ENCODE measurements at regions not wholly inside any gene's neighbourhood (a gene's known extent, or its start where the extent isn't known, plus 50 kb on each side); places are given as distances from the start of the nearest gene placed in this dataset.

GRCh38 chr1:37102656-37103382 lies 68.5 kb upstream of the GRIK3 start:
- no peaks in the 10 kb centered on the region for H3K9me3 Mint-ChIP-seq (ENCODE audit: low read depth, unreplicated experiment)
- TF ChIP-seq CTCF (IDR thresholded peaks at IDR 0.05; ENCODE audit: unreplicated experiment) = no peak
- no peak for DNase-seq
- H3K4me1 Mint-ChIP-seq (ENCODE audit: low read depth, unreplicated experiment) = no peaks in the 10 kb centered on the region
- CTCF ChIA-PET = no interaction called here
- H3K27me3 Mint-ChIP-seq (ENCODE audit: unreplicated experiment) = peaks cover 17% of the 10 kb centered on the region
- H3K27ac Mint-ChIP-seq (ENCODE audit: unreplicated experiment) = no peak overlapping the region
- H3K4me3 Mint-ChIP-seq (ENCODE audit: low read depth, unreplicated experiment) = no peak overlapping the region
- no peaks in the 10 kb centered on the region for H3K36me3 Mint-ChIP-seq (ENCODE audit: insufficient read depth, unreplicated experiment)
- intact Hi-C loops (cut with micrococcal nuclease; ENCODE audit: unreplicated experiment) = no loop called here
- BruUV-seq (replicated peaks) = no TSS peak

GRCh38 chr1:37105911-37106310 lies 71.6 kb upstream of the GRIK3 start:
- Mint-ChIP-seq H3K27ac (ENCODE audit: unreplicated experiment) (no peak overlapping the region), H3K36me3 (ENCODE audit: insufficient read depth, unreplicated experiment) (no peaks in the 10 kb centered on the region), H3K4me3 (ENCODE audit: low read depth, unreplicated experiment) (no peak overlapping the region), H3K27me3 (ENCODE audit: unreplicated experiment) (peaks cover 16% of the 10 kb centered on the region), H3K4me1 (ENCODE audit: low read depth, unreplicated experiment) (no peaks in the 10 kb centered on the region), H3K9me3 (ENCODE audit: low read depth, unreplicated experiment) (no peaks in the 10 kb centered on the region)
- no TSS peak for BruUV-seq (replicated peaks)
- no peak for TF ChIP-seq CTCF (IDR thresholded peaks at IDR 0.05; ENCODE audit: unreplicated experiment)
- intact Hi-C loops (cut with micrococcal nuclease; ENCODE audit: unreplicated experiment) = no loop called here
- CTCF ChIA-PET = no interaction called here
- no peak for DNase-seq

DNA sequence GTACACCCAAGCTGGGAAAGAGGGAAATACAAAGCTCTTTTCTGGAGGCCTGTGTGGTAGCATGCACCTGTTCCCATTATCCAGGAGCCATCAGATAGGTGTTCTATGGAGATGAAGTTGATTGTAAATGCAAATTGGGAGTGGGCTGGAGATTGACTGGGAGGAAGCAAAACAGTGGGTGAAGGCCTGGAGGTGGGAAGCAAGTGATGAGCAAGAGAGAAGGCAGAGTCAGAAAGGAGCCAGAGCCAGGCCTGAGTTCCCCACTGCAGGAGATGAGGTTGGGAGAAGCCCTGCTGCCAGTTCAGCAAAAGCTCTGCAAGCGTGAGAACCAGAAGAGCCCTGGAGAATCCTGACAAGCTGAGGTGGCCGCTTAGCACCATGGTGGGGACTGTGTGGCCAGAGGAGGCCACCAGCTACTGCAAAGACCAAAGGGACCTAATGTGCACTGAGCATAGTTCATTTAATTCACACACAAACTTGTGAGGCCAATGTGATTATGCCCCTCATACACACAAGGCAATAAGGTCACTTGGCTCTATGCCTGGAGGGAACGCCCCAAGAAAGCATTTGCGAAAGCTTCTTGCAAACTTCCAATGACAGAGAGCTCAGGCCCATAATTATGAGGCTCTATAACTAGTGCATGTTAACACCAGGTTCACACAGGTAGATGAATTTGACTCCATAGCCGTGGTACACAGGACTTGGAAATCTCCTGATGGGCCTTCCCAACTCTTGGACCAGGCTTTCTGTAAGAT lies 73.0 kb upstream of the GRIK3 start:
- H3K36me3 Mint-ChIP-seq (ENCODE audit: insufficient read depth, unreplicated experiment) = no peaks in the 10 kb centered on the region
- H3K9me3 Mint-ChIP-seq (ENCODE audit: low read depth, unreplicated experiment) = no peaks in the 10 kb centered on the region
- H3K27me3 Mint-ChIP-seq (ENCODE audit: unreplicated experiment) = peaks cover 30% of the 10 kb centered on the region
- CTCF ChIA-PET = no interaction called here
- no peak overlapping the region for H3K4me3 Mint-ChIP-seq (ENCODE audit: low read depth, unreplicated experiment)
- no peaks in the 10 kb centered on the region for H3K4me1 Mint-ChIP-seq (ENCODE audit: low read depth, unreplicated experiment)
- H3K27ac Mint-ChIP-seq (ENCODE audit: unreplicated experiment) = no peak overlapping the region
- intact Hi-C loops (cut with micrococcal nuclease; ENCODE audit: unreplicated experiment) = no loop called here
- BruUV-seq (replicated peaks) = no TSS peak
- TF ChIP-seq CTCF (IDR thresholded peaks at IDR 0.05; ENCODE audit: unreplicated experiment) = no peak
- no peak for DNase-seq

- intact Hi-C loops (cut with micrococcal nuclease; ENCODE audit: unreplicated experiment) = no loop called here
- peaks cover 44% of the 10 kb centered on the region for H3K27me3 Mint-ChIP-seq (ENCODE audit: unreplicated experiment)
- CTCF ChIA-PET = interaction anchor here (0.8 kb wide), 1 partner anchor 9 kb away, joined by 3 read pairs; no protein-coding TSS in a partner anchor
Measured at GRCh38 chr1:37108596-37109188, 74.4 kb upstream of the GRIK3 start.

More at GRCh38 chr1:37108596-37109188, 74.4 kb upstream of the GRIK3 start:
- BruUV-seq (replicated peaks) = no TSS peak
- H3K4me1 Mint-ChIP-seq (ENCODE audit: low read depth, unreplicated experiment) = no peaks in the 10 kb centered on the region
- no peaks in the 10 kb centered on the region for H3K36me3 Mint-ChIP-seq (ENCODE audit: insufficient read depth, unreplicated experiment)
- TF ChIP-seq CTCF (IDR thresholded peaks at IDR 0.05; ENCODE audit: unreplicated experiment) = no peak
- H3K9me3 Mint-ChIP-seq (ENCODE audit: low read depth, unreplicated experiment) = no peaks in the 10 kb centered on the region
- H3K27ac Mint-ChIP-seq (ENCODE audit: unreplicated experiment) = no peak overlapping the region
- no peak overlapping the region for H3K4me3 Mint-ChIP-seq (ENCODE audit: low read depth, unreplicated experiment)
- no peak for DNase-seq
